Peyer's patch (tissue), 4 donors: ENCODE measurements at regions not wholly inside any gene's neighbourhood (a gene's known extent, or its start where the extent isn't known, plus 50 kb on each side); places are given as distances from the start of the nearest gene placed in this dataset.

Experiments used
- POLR2A ChIP-seq, 2 donors: fragments of 450-650 bp; IDR thresholded peaks; one replicate each; pipeline ENCODE4 v1.5.1; 2017; ENCODE audit warnings: antibody characterized with exemption in 2 of 2, mild to moderate bottlenecking in 2 of 2, moderate library complexity in 2 of 2
- TF ChIP-seq, protein P1 (sequence below), 6 experiments: fragments of 450-650 bp in 4 of 6; fragments of 200-600 bp in 2 of 6; sonication (generic) in 1 of 6; IDR thresholded peaks; one replicate each; pipeline ENCODE4 v1.5.1; 2017 to 2019; ENCODE audit warnings: antibody characterized with exemption in 6 of 6, mild to moderate bottlenecking in 3 of 6, moderate library complexity in 1 of 6

DNA sequence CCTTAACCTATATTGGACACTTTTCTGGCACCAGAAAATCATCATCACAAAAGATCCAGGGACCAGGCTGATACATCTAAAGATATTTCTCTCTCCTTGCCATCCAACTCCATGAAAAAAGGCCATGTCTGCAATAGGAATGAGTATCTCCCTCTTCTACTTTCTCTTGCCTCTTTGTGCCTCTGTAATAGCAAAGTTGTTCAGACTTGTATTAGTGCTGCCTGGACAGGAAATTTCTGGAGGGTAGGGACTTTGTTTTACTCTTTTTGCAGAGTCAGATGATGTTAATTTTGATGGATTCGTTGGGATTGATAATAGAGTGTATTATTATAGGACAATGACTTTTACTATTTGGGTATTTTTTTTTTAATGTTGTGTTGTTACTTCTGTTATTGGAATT lies 376.3 kb downstream of the INHBA start:
- TF ChIP-seq POLR2A (IDR thresholded peaks at IDR 0.05) = no peak
- TF ChIP-seq, protein P1, sequence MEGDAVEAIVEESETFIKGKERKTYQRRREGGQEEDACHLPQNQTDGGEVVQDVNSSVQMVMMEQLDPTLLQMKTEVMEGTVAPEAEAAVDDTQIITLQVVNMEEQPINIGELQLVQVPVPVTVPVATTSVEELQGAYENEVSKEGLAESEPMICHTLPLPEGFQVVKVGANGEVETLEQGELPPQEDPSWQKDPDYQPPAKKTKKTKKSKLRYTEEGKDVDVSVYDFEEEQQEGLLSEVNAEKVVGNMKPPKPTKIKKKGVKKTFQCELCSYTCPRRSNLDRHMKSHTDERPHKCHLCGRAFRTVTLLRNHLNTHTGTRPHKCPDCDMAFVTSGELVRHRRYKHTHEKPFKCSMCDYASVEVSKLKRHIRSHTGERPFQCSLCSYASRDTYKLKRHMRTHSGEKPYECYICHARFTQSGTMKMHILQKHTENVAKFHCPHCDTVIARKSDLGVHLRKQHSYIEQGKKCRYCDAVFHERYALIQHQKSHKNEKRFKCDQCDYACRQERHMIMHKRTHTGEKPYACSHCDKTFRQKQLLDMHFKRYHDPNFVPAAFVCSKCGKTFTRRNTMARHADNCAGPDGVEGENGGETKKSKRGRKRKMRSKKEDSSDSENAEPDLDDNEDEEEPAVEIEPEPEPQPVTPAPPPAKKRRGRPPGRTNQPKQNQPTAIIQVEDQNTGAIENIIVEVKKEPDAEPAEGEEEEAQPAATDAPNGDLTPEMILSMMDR (IDR thresholded peaks at IDR 0.05) = no peak
